Liver (tissue), 2 donors: ENCODE measurements at regions not wholly inside any gene's neighbourhood (a gene's known extent, or its start where the extent isn't known, plus 50 kb on each side); places are given as distances from the start of the nearest gene placed in this dataset.
A peak's percentile ranks its signal among the peaks of the same experiment; 100 is the strongest.

Experiments used
- RAD21 ChIP-seq, 2 donors: IDR thresholded peaks; 2 replicates each; pipeline ENCODE4 v1.6.1; 2016; ENCODE audit warnings: antibody characterized with exemption in 2 of 2, mild to moderate bottlenecking in 2 of 2
- TF ChIP-seq, protein P1 (sequence below): IDR thresholded peaks from 2 replicates; pipeline ENCODE4 v1.6.1; 2016; ENCODE audit warnings: antibody characterized with exemption
- donor health status: healthy.

DNA sequence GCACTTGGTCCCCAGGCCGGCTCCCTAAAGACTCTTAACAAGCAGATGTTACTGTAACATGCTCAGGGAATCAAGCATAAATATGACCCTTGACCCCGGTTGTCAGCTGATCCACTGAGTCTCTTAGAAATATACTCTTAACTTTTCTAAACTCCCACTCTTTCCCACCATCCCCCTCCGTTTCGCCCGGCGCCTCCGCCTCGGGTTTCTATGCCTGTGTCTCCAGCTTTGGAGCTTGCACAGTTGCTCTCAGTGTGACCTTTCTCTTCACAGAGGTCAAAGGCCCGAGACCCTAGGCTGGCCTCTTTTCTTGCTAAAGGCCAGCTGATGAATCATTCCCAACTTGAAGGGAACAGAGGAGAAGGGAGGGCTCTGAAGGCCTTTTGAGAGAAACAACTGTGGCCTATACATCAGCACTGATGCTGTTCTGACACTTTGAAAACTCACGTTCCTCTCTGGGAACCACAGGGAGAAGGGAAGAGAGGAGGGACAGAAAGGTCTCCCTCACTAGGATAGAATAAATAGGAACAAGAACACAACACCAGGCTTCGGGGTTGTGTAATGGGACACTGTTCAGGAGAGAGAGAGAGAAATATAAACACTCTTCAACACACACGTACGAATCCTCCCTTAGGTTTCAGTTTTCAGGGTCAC, 484.5 kb upstream of the NR2F2 start:
- TF ChIP-seq, protein P1, sequence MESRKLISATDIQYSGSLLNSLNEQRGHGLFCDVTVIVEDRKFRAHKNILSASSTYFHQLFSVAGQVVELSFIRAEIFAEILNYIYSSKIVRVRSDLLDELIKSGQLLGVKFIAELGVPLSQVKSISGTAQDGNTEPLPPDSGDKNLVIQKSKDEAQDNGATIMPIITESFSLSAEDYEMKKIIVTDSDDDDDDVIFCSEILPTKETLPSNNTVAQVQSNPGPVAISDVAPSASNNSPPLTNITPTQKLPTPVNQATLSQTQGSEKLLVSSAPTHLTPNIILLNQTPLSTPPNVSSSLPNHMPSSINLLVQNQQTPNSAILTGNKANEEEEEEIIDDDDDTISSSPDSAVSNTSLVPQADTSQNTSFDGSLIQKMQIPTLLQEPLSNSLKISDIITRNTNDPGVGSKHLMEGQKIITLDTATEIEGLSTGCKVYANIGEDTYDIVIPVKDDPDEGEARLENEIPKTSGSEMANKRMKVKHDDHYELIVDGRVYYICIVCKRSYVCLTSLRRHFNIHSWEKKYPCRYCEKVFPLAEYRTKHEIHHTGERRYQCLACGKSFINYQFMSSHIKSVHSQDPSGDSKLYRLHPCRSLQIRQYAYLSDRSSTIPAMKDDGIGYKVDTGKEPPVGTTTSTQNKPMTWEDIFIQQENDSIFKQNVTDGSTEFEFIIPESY: no peak
- peak in 1 of 2 donors; percentile 19 for TF ChIP-seq RAD21 (IDR thresholded peaks at IDR 0.05)
